AML-193 (cell line): ENCODE measurements at regions not wholly inside any gene's neighbourhood (a gene's known extent, or its start where the extent isn't known, plus 50 kb on each side); places are given as distances from the start of the nearest gene placed in this dataset.

ENCODE experiments used
- DNase-seq, 2 experiments: peaks; one replicate each; lab custom pipeline; 2025; lab: John Stamatoyannopoulos, UW

GRCh38 chr10:58013406-58013805 is 254.3 kb downstream of the IPMK start:
- DNase-seq = no peak

DNA sequence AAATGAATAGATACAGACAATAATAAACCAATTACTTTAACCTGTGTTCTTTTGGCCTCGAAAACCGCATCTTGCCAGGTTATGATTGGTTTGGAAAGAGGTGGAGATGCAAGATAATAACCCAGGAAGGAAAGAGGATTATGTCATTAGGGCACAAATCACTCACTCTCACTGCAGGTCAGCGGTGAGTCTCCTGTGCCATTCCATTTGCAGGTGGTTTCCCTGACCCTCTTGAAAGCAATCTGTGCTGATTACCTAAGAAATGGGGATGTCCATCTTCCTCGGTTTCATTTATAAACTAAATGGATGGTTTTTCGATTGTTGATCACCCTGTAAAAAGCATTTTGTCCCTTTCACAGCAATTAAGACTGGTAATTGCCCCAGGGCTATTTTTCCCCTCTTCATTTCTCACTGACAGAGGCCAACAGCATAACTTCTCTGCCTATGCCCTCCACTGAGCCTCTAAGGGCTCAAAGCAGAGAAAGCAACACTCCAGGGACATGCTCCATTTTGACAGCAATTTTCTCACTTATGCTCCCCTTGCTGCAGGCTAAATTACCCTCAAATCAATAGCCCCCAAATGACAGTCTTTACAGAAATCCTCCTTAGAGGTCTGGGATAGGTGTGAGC is 257.5 kb downstream of the IPMK start:
- DNase-seq = no peak

DNA sequence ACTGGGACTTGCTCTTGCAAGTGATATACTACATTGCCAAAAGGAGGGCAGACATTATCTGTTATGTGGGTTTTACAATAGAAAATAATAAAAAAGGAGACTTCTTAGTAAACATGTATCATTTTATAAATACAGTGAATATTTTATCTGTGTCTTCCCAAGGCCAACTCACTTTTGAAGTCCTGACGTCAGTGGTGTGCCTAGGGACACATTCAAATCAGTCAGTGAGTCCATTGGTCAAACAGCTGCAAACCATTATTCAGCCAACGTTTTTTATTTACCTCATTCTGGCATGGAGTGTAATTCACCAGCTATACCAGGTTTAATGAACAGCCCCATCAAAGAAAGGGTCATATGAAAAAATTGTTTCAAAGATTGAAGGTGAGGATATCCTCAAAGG is 263.7 kb downstream of the IPMK start:
- DNase-seq = no peak

DNA sequence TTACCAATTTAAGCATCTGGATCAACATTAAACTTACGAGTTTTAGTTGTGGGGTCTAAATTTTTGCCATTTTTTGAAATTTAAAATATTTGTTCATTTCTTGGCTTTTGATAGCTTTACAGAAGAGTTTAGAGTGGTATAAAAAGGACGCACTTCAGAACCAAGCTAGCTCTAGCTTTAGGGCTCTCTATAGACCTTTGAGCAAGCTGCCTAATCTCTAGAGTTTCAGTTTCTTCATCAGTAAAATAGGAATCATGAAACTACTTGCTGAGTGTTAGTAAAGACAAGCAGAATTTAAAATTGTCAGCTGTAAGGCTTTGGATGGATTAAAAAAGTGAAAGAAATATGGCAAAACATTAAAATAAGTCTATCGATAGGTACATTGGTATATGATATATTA is 266.5 kb downstream of the IPMK start:
- DNase-seq = no peak

DNA sequence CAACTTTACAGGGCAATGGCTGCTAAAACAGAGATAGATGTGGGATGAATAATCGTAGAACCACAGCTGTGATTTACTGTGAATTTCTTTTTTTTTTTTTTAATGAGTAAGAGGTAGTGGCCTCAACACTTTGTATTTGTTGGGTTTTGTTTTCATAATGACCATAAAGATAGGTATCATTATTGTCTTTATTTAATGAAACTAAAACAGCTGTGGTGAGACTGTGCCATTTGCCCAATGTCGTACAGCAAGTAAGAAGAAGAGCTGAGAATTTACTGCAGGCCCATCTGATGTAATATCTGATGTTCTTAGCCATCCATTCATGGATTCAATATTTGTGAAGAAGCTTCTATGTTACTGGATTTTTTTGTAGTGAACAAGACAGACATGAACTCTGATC is 271.2 kb downstream of the IPMK start:
- DNase-seq = no peak

- DNase-seq = no peak
Measured at GRCh38 chr10:57993302-57993701, 274.4 kb downstream of the IPMK start.

GRCh38 chr10:57992321-57993077 is 275.2 kb downstream of the IPMK start:
- DNase-seq = no peak

DNA sequence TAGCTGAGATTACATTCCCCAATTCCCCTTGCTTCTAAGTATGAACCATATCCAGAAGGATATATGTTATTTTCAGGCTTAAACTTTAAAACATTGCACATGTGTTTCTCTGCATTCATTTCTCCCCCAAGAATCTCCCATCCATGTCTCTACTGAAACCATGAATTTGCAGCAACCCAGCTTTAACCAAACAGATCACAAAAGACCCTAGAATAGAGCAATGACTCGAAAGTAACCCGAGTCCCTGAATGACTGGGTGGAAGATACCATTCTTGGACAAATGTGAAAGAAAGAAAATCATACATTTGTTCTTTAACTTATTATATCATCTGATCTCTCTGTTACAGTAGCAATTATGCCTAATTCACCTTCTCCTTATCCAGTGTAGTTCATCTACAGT is 278.7 kb downstream of the IPMK start:
- no peak for DNase-seq

DNA sequence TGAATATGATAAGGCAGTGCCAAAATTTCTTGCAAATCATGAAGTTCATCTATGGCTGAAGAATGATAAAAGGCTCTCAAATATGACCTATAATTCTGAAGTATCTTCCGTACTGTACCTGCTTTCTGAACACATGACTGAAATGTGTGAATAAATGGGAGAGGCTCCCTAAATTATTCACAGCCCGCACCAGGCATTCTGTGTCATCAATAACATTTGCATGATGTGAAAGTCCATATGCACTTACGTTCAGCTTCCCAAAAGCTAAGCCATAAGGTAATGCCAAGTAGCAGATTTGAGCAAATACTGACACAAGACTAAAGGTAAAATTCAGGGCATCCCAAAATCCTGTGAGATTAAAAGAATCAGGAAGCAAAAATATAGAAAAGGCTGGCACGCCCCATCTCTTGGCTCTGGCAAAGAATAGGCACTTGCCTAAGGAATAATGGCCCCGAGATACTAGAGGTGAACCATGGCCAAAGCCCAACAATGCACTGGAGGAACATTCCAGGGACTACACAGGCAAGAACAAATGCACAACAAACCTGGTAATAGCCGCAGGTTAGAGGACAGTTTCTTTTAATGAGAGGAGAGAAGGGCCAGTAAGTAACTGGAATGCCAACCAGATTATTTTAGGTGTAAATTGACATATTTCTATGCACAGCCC is 280.5 kb downstream of the IPMK start:
- DNase-seq = no peak

- no peak for DNase-seq
Measured at GRCh38 chr10:57986422-57986821, 281.3 kb downstream of the IPMK start.

- no peak for DNase-seq
Measured at GRCh38 chr10:57983281-57983791, 284.4 kb downstream of the IPMK start.

DNA sequence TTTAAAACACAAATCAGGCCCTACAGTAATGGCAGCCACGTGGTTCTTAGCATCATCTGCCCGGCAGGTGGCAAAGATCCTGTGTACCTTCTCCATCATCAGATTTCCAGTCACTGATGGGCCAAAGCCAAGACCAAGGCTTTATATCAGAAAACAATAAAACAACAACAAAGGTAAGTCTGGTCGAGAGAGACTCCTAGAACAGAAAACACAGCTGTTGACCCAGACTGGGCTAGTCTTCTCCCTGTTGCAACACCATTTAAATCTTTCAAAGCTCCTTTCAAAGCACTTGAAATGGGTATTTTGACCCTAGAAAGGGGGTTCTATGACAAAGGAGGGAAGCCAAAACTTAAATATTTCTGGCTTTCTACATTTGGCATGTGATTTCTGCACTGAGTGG is 285.6 kb downstream of the IPMK start:
- DNase-seq = no peak

DNA sequence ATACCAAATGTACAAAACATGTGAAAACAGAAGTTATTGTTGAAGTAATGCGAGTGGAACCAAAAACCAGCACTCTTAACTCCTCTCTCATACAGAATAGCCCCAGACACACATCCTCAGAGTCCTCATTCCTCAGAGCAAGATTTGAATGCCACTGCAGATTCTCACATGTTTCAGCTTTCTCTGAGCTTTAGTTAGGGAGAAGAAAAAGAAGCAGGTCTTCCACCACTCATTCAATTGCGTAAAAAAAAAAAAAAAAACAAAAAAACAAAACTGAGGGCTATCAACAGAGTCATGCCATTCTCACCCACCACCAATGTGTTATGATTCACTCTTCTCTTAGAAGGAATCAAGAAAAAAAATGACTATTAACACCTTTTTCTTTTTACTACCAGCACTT is 287.7 kb downstream of the IPMK start:
- DNase-seq = no peak

GRCh38 chr10:57979491-57979890 is 288.2 kb downstream of the IPMK start:
- no peak for DNase-seq

GRCh38 chr10:57977262-57977661 is 290.4 kb downstream of the IPMK start:
- no peak for DNase-seq

DNA sequence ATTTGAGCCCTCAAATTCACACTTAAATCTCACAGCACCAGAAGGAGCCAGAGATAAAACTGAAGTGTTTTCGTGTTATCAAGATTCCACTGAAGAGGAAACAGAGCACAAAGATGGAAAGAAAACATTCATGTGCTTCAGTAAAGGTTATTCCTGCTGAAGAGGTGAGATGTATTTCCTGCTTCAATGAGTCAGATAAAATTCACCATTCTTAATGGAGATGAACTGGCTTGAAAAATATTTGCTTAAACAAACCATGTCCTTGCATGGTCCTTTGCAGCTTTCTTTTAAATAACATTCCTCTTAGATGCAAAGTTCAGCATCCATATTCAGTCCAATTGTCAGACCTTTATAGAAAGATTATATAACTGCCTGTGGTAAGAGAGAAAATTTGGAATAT is 294.2 kb downstream of the IPMK start:
- DNase-seq = no peak

- no peak for DNase-seq
Measured at GRCh38 chr10:57972783-57973182, 294.9 kb downstream of the IPMK start.

GRCh38 chr10:57968328-57969016 is 299.2 kb downstream of the IPMK start:
- no peak for DNase-seq

- no peak for DNase-seq
Measured at GRCh38 chr10:57964351-57964750, 303.3 kb downstream of the IPMK start.

DNA sequence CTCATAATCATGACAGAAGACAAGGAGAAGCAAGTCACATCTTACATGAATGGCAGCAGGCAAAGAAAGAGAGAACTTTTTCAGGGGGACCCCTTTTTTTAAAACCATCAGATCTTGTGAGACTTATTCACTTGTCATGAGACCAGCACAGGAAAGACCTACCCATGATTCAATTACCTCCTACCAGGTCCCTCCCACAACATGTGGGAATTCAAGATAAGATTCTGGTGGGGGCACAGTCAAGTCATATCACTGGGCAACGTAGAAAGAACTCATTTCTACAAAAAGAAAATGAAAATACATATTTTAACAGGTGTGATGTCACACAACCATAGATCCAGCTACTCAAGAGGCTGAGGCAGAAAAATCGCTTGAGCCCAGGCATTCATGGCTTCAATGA is 304.1 kb downstream of the IPMK start:
- no peak for DNase-seq

DNA sequence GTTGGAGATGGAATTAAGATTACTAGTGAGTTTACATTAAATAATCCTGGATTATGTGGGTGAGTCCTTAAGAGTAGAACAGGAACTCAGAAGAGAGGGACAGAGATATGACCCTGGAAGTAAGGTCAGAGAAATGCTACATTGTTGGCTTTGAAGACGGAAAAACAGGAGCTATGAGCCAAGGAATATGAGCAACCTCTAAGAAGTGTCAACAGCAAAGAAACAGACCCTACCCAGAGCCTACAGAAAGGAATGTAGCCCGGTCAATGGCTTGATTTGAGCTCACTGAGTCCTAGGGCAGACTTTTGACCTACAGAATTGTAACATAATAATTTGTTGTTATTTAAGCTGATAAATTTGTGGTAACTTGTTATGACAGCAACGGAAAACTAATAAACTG is 304.9 kb downstream of the IPMK start:
- DNase-seq = no peak

DNA sequence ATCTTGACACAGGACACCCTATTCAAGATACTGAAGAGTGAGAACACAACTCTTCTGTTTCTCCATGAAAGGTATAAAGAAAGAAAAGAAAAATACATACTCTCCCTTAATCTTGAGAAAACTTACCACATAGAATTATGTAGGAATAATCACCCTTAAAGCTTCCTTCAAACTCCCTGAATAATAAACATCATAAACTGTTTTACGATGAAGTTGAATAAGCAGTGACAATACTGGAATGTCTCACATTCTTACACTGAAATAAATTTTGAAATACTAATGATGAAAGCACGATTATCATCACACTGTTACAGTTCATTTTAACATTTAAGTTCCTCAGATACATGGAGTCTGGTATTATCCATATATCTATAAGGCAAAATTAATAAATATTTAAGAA is 306.2 kb downstream of the IPMK start:
- no peak for DNase-seq

DNA sequence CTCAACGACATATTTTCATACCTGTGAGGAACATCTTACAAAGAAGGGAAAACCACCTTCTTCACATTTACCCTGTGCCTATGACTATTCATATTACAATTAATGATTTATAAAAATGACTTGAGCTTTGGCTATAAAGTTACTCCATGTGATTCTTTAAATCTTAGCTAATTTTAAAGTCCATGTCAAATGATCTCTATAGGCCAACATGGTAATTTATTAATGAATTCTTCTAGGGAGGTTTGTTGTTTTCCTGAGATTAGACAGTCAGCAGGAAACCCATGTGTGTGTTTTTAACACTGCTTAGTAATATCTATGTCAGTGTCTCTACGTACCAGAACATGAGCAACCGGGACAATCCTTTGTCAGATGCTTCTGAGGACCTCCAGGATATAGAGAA is 307.3 kb downstream of the IPMK start:
- DNase-seq = no peak
